Suppressor macrophage (primary cell): ENCODE measurements at regions not wholly inside any gene's neighbourhood (a gene's known extent, or its start where the extent isn't known, plus 50 kb on each side); places are given as distances from the start of the nearest gene placed in this dataset.
A peak's percentile ranks its signal among the peaks of the same experiment; 100 is the strongest.

Experiments used
- DNase-seq, 4 experiments: peaks; one replicate each; pipeline ENCODE4 v3.0.0-alpha.2; 2020 to 2022

DNA sequence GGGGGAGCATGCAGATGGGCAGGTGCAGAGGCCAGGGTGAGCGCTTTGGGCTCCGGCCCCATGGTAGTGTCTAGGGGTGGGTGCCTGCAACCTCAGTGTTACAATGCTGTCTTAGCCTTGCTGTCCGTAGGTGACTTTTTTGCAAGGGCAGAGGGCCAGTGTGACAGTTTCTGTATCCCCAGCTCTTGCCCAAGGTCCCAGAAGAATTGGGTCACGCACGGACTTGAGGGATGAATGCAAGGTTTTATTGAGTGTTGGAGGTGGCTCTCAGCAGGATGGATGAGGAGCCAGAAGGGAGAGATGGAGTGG is 492.5 kb downstream of the AGTPBP1 start:
- no peak for DNase-seq

DNA sequence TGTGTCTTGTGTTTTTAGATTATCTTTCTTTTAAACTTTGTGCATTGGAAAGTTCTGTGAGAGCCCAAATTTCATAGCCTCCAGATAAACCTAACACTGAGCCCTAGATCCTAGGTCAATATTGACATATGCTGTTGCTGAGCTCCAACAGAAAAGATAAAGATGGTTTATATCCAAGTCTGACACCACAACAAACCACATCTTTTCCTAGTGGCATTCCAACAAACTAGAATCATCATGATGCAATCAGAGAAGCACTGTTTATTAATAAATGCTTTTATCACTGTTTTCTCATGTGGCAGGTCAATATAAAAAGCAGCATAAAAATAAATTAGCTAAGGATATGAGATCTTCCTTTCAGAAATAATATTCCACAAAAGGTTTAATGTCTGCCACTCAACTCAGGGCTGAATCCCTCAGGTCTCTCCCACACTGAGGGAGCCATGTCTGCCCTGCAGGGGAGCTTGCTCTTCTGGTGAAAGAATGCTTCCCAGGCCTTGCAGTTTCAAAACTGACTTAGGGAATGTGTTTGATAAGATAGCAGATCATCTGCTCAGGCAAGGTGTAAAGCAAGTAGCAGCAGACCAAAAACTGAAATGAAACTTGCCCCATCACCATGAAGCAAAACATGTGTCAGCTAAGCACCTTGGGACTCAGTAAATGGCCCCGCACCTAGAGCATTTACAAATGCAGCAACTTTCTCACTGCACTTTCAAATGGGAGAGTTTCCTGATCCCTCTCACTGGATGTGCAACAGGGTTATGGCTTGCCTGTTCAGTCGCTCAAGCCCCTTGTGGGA is 493.0 kb downstream of the AGTPBP1 start:
- no peak for DNase-seq

DNA sequence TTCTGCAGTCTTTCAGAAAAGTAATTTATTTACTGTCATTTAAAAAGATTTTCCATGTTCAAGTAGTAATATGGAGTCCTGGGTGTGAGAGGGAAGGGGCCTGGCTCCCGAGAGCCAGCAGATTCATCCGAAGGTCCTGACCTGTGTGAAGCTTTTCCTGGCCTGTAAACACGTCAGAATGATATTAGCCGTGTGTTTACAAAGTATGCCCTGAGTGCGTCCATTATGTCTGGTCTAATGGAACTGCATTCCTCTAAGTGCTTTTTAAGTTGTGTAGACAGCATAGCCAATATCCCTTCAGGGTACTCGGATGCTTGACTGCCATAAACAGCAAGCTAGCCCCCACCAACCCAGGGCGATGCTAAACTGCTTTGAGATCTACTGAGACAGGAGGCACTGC is 495.2 kb downstream of the AGTPBP1 start:
- DNase-seq: no peak

DNA sequence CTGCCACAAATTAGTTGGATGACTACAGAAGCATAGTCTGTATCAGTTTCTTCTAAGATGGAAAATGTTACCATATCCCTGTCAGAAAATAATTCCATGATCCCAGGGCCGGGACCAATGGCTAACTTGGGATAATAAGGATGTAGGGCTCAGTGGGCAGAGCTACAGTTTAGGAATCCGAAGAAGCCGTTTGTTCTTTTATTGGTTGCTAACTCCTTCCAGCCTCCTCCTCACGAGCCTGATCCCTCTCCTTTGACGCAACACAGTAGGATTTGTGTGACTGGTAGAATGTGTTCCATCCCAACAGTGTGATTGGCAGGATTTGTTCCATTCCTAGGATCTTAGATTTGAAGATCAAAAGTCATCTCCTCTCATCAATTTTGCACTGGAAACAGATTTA is 496.9 kb downstream of the AGTPBP1 start:
- DNase-seq: no peak

DNA sequence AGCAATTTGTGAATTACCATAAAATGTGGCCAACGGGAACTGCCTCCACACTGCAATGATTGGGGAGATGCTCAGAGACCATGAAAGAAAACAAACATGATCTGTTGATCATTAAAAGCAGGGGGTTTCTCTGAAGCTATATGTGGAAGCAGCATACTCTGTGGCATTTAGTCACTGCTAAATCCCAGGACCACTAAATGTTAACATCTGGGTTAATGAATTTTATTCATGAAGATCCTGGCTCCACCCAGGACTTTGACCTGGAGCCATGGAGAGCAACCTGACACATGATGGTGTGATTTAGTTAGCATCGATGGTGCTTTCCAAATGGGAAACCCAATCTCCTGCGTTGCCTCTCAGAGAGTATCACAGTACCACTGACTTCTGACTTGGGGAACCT is 497.8 kb downstream of the AGTPBP1 start:
- DNase-seq: no peak

DNA sequence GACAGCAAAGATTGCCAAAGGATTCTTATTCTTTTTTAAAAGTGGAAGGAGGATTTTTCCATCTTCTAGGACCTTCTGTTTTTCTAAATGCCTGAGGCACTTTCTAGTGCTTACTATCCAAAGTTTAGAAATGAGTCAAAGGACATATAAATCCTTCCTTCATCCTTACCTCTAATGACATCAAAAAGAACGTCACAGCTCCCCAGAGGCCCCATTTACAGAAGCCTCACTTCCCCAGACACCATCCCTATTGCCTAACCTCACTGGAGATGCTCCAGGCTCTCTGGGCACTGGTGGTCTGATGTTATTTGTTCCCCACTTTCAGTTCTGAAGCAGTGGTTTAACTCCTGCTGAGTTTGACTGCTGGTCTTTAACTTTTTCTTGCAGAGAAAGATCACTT is 504.3 kb downstream of the AGTPBP1 start:
- DNase-seq: no peak

DNA sequence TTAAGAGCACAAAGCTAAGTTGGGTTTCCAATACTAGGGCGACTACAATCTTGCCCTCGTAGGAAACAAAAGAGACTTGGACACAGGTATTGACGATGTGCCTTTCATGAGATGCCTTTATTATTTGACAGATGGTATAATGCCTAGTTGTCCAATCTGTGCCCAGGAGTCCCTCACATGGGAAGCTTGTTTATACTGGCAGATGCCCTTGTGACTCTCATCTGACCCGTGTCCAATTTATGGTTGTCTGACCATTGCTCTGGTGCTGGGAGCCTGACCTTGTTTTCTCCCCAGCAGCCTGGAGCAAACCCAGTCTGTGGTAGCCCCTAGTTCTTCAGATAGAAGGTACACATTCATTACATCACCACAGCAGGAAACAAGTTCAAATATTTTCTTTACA is 511.7 kb downstream of the AGTPBP1 start:
- no peak for DNase-seq

DNA sequence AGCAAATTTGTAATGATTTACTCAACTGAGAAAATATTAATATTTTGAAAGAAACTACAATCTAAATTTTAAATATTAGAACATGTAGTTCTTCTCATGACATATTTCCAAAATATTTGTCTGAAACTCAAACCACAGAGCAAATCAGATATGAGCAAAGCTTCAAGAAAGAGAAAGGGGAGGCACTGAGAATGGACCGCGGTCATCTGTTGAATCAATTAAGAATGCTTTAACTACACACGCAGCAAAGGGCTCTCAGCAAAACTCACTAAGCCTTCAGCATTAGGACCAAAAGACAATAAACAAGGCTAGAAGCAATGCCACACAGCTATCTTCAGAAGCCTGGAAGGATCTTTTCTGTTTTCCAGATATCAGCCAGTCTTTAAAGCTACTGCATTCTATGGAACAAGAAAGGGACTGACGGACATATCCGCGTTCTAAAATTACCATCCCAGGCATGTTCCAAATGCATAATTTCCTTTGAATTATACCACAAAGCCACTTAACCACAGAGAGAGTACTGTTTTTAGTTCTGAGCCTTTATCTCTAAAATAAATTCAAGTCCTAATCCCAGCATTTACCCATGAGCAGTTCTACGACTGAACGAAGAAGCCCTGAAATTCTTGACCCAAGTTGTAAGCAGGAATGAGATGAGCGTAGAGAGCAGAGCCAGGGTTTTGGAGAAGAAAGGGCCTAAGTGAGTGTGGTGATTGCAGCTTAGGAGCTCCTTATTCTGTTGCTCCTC is 513.5 kb downstream of the AGTPBP1 start:
- no peak for DNase-seq

DNA sequence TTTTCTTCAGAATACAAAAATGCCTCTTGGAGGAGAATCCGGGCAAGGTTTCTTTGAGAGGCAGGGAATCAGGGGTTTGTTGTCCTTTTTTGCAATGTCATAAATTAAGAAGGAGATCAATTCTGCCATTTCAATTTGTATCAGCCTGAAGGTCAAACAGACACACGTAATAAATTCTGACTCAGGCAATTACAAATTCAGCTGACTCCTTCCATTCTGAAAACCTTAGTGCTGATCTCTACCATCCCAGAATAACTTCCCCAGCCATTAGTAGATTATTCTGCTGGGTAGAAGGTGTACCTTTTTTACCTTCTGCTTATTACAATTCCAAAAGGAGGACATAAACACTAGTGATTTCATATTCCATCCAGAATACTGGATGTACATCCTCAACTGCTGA is 516.6 kb downstream of the AGTPBP1 start:
- no peak for DNase-seq

DNA sequence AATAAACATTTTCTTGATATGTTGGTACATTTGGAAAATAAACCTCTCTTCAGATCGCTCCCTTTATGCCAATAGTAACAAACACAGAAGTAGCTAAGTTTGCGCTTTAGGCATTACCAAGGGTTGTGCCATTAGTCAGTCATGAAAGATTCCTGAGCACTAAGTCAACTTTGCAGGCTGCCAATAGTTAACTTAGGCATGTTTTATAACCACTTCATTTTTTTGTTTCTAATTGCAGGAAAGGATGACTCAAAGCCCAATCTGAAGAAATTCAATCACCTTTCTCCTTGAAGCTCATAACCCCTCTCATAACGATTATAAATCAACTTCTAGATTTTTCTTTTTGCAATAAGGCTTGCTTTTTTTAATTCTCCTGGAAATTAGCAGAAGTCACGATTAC is 517.0 kb downstream of the AGTPBP1 start:
- DNase-seq: no peak

DNA sequence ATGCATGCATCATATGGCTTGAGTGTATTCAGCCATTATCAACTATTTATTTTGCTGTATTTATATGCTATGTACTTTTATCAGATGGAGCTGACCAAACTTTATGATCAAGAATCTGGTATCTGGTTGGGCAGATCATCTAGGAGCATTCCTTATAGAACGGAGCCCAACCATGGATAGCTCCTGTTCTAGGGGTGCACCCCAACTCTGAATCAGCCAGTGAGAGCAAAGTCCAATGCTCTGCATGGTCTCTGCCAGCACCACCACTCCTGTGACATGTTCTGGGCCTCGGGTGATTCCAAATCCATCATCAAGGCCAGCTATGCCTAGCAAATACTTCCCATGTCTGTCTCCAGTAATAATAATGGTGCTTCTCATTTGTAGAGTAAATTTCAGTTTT is 517.5 kb downstream of the AGTPBP1 start:
- no peak for DNase-seq

DNA sequence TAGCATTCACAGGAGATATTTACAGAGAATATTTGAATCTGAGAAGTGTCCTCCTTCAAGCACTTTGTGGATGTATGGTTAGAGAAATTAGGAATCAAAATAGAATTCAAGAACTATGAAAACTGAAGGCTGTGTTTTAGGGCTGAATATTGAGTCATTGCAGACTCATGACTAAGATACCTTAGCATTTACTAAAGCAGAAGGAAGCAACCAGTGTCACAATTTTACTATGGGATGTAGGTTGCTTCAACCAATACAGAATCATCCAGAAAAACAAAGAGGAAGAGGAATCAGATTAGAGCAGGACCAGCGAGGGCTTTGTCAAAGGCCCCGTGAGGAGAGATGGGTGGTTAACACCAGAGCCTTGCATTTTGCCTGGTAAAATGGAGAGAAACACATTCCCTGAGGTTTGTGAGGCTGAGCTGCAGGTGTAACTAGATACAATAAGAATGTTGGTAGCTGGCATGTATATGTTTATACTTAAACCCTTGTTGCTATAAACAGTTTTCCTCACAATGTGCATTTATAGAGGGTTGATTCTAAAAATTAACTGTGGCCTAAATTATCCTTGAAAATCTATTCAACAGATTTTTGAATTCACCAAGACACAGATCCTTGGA is 518.1 kb downstream of the AGTPBP1 start:
- peak in 1 of 4 experiments; percentile 5 for DNase-seq

DNA sequence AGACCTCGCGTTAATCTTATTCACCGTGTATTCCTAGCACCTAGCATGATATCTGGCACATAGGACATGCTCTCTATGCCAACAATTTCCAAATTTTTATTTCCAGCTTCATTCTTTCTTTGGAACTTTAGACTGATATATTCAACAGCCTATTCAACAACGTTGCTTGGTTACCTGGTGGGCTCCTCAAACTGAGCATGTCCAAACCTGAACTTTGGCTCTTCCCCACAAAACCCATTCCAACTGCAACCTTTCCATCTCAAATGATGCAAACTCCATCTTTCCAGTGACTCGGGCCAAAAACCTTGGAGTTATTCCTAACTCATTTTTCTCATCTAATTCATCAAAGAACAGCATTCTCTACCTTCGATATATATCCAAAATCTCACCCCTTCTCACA is 525.2 kb downstream of the AGTPBP1 start:
- no peak for DNase-seq

DNA sequence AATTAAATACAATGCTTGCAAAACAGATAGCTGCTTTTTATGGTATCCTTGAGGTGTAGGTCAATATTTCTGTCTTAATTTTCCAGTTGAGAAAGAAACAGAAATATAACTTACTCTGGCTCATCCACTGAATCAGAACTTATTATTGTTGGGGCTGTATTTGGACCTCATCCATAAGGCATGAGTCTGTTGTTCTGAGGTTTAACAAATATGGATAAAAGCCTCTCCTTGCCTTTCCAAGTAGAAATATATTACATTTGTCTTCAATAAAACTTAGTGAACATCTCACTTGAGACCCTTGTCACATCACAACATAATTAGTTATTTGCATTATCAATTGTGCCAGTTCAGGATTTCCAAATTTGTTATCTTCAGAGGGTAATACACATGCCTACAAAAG is 525.8 kb downstream of the AGTPBP1 start:
- DNase-seq: no peak

DNA sequence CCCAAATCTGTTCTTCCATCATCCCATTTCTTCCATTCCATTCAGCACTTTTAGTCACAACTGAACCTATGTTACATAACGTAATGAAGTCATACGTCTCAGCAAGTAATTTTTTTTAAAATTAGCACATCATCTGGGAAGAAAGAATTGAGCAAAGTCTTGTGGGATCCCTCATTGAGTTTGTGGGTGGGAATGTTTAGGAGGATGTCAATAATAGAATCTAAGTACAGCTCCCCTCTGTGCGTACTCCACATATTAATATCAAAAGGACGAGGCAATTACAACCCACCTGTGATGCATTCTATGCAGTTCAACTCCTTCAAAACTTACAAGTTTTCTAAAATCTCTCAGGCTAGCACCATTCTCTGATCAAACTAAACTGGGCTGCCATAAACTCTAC is 526.3 kb downstream of the AGTPBP1 start:
- DNase-seq: no peak

DNA sequence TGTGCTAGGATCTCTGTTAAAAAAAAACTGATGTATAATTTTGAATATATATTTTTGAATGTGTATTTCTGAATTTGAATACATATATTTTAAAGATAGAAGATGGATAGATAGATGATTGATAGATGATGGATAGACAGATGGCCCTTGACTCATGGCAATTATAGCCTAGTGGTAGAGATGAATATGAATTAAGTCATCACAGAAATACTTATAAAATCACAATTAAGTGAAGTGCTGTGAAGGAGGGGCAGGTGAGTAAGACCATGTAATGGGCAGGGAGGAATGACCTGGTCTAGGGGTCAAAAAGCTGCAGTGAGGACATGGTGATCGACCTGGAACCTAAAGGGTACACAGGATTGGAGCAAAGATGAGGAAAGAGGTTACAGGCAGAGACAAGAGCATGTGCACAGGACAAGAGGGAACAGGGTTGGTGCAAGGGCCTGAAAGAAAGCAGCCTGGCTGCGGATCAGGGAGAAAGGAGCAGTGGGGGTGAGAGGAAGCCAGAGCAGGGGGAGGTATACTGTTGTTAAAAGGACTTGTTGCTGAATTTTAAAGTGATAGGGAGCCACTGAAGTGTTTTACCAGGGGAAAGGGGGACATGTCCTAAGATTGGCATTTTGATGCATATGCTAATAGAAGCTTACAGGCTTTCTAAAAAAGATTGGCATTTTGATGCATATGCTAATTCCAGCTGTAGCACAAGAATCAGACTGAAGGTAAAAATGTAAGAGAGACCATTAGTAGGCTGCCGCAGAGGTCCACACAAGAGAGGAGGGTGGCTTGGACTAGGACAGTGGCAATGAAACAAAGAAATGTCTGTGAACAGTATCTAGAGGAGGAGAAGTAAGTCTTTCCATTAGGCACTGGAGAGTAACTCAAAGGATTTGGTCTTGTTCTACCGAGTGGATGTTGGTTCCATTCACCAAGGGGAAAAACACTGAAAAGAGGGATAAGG is 527.8 kb downstream of the AGTPBP1 start:
- DNase-seq: no peak

DNA sequence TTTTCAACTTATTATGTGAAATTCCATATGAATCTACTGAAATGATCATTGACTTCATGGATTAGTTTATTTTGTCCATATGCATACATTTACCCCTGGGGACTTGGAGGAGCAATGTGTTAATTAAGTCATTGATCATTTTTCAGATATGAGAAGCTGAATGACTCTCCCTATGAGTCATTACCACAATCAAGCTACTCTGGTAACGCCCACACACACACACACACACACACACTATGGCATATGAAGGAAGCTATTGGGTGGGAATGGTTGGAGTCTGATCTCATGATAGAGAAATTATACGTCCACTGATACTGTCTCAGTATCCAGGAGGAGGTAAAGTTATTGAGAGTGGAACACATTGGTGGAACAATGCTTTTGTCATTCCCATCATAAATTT is 528.9 kb downstream of the AGTPBP1 start:
- peak in 2 of 4 experiments; percentile 2 for DNase-seq

DNA sequence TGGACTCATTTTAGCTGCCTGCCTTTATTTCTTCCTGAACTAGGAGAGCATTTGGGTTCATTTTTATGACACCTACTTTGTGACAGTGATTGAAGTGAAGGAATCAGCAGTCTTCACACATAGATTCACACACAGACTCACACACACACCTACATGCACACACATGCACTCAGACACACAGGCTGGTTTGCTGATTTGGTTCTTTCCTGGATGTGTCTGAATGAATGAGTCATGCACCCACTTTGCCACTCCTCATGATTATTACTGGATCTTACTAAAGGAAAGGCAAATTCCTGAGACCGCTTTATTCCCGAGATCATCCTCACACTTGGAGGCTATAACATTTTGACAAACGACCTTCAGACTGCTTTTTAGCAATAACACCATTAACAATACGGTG is 529.5 kb downstream of the AGTPBP1 start:
- no peak for DNase-seq

DNA sequence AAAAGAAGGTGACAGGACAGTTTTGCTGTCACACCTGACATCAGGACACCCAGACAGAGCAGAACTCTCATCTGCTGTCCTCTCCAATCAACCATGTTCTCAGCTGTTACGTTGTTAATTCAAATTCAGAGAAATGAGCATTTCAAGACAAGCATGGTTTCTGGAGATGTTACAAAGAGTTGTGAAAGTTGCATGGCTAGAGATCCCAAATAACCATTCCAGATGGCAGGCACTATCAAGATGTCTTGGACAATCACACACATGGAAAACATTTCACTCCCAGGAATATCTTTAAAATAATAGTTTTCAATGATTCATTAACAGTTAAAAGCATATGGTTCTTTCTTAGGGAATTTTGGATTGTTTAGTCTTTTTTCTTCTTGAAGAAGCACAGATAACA is 533.1 kb downstream of the AGTPBP1 start:
- no peak for DNase-seq

DNA sequence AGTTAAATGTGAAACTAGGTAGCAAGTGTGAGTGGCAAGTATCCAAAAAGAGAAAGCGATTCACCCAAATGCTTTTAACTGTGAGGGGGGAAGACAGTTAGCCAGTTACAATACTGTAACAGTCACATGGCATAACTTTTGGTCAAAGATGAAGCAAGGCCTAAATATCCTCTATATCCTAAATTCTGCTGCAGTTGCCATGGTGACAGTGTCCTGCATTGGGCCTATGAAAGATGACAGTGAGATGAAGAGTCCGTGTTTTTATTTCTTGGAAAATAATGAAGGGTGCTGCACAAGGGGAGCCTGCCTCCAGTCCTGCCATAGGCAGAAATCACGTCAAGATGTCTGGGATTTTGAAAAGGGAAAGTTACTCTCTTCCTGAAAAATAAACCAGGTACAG is 534.6 kb downstream of the NTRK2 start:
- DNase-seq: no peak

DNA sequence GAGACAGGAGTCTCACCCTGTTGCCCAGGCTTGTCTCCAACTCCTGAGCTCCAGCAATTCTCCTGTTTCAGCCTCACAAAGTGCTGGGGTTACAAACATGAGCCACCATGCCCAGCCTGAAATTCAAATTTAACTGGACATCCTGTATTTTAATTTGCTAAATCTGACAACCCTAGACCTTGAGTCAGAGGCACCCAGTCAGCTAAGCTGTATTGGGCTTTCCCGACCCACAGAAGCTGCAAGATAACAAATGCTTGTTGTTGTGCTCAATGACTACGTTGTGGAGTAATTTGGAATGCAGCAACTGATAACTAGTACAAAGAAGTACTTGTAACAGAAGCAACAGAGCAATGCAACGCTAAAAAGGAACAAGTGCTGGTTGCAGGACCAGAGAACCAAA is 533.1 kb downstream of the NTRK2 start:
- DNase-seq: no peak

DNA sequence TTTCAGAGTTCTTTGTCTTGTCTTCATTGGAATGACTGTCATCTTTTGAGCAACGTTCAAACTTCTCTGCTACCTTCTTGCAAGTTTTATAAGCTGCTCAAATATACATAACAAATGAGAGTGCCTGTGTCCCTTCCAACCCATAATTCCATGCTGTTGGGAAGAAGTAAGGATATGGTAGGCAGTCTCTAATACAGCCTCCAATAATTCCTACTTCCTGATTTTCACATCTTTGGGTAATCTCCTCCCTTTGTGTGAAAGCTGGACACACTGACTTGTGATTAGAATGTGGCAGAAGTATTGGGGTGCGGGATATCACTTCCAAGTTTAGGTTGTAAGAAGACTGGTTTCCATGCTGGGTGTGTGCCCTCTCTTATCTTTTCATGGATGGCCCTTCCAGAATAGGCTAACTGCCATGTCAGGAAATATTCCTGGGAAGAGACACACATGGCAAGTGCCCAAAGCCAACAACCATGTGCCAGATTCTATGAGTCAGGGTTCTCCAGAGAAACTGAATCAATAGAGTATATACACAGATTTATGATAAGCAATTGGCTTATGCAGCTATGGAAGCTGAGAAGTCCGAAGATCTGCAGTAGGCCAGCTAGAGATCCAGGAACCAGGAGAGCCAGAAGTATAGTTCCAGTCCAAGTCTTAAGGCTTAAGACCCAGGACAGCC is 531.3 kb downstream of the NTRK2 start:
- DNase-seq: no peak
